Mesenchymal stem cell (in vitro differentiated cells and primary cell): ENCODE measurements at regions not wholly inside any gene's neighbourhood (a gene's known extent, or its start where the extent isn't known, plus 50 kb on each side); places are given as distances from the start of the nearest gene placed in this dataset.
"Not testable (repeated sequence)": the region's sequence is repeated elsewhere in the genome, so short reads cannot be mapped to it uniquely, and the experiment has no call there.

ENCODE experiments used
- DNase-seq: peaks from one replicate; pipeline ENCODE4 v3.0.0-alpha.2; 2013
- H2AFZ ChIP-seq: one replicate; pipeline ENCODE4 v1.6.1; 2013; ENCODE audit warnings: low read depth, mild to moderate bottlenecking, control low read depth, inconsistent platforms, low read length, moderate library complexity
- H2AK5ac ChIP-seq: 2 replicates; pipeline ENCODE4 v1.6.1; 2013; ENCODE audit warnings: low read length, moderate library complexity, mild to moderate bottlenecking, inconsistent platforms; ENCODE audit not compliant: severe bottlenecking
- H2BK120ac ChIP-seq: one replicate; pipeline ENCODE4 v1.6.1; 2013; ENCODE audit warnings: low read depth, mild to moderate bottlenecking, inconsistent platforms, low read length, moderate library complexity
- H2BK12ac ChIP-seq, 2 experiments: one replicate each; pipeline ENCODE4 v1.6.1; 2013; ENCODE audit warnings: inconsistent platforms in 2 of 2, low read length in 2 of 2, mild to moderate bottlenecking in 2 of 2, moderate library complexity in 2 of 2, control low read depth in 1 of 2
- H2BK15ac ChIP-seq: one replicate; pipeline ENCODE4 v1.6.1; 2013; ENCODE audit warnings: mild to moderate bottlenecking, low read depth, inconsistent platforms; ENCODE audit not compliant: poor library complexity, severe bottlenecking
- H2BK5ac ChIP-seq: 2 replicates; pipeline ENCODE4 v1.6.1; 2013; ENCODE audit warnings: low read depth, mild to moderate bottlenecking, low read length, control low read depth, inconsistent platforms; ENCODE audit not compliant: poor library complexity, severe bottlenecking
- H3K14ac ChIP-seq, 2 experiments: one replicate each; pipeline ENCODE4 v1.6.1; 2013; ENCODE audit warnings: inconsistent platforms in 2 of 2, low read length in 2 of 2, control low read depth in 1 of 2, mild to moderate bottlenecking in 1 of 2, moderate library complexity in 1 of 2
- H3K18ac ChIP-seq, 2 experiments: one replicate each; pipeline ENCODE4 v1.6.1; 2013; ENCODE audit warnings: inconsistent platforms in 2 of 2, low read length in 2 of 2, control low read depth in 1 of 2, low read depth in 1 of 2, mild to moderate bottlenecking in 1 of 2
- H3K23ac ChIP-seq, 2 experiments: one replicate each; pipeline ENCODE4 v1.6.1; 2013; ENCODE audit warnings: inconsistent platforms in 2 of 2, low read length in 2 of 2, mild to moderate bottlenecking in 2 of 2, moderate library complexity in 2 of 2, control low read depth in 1 of 2
- H3K27ac ChIP-seq: 2 replicates; pipeline ENCODE4 v1.5.1; 2013; ENCODE audit warnings: mild to moderate bottlenecking, moderate library complexity, low read length, control low read depth, inconsistent platforms; ENCODE audit not compliant: poor library complexity, severe bottlenecking
- H3K27me3 ChIP-seq, 2 experiments: 2 replicates each; pipeline versions ENCODE4 v1.6.1 to v1.7.0; 2013; ENCODE audit warnings: low read length in 2 of 2, mild to moderate bottlenecking in 2 of 2, moderate library complexity in 2 of 2, control low read depth in 1 of 2, inconsistent platforms in 1 of 2; ENCODE audit not compliant: control insufficient read depth in 1 of 2, insufficient read depth in 1 of 2
- H3K36me3 ChIP-seq, 2 experiments: 2 replicates each; pipeline versions ENCODE4 v1.6.1 to v1.7.0; 2013; ENCODE audit warnings: low read length in 2 of 2, control low read depth in 1 of 2, inconsistent platforms in 1 of 2, low read depth in 1 of 2, mild to moderate bottlenecking in 1 of 2; ENCODE audit not compliant: insufficient read depth in 2 of 2, control insufficient read depth in 1 of 2
- H3K4ac ChIP-seq, 2 experiments: one replicate each; pipeline ENCODE4 v1.6.1; 2013; ENCODE audit warnings: inconsistent platforms in 2 of 2, low read length in 2 of 2, mild to moderate bottlenecking in 2 of 2, moderate library complexity in 2 of 2, control low read depth in 1 of 2, low read depth in 1 of 2
- H3K4me1 ChIP-seq: 2 replicates; pipeline ENCODE4 v1.6.1; 2013; ENCODE audit warnings: low read depth, low read length, control low read depth; ENCODE audit not compliant: control insufficient read depth, insufficient read depth
- H3K4me2 ChIP-seq: 2 replicates; pipeline ENCODE4 v1.6.1; 2013; ENCODE audit warnings: low read length, mild to moderate bottlenecking, inconsistent platforms; ENCODE audit not compliant: poor library complexity, severe bottlenecking
- H3K4me3 ChIP-seq, 2 experiments: 2 replicates each; pipeline versions ENCODE4 v1.5.1 to v1.7.0; 2013; ENCODE audit warnings: low read length in 2 of 2, mild to moderate bottlenecking in 2 of 2, control low read depth in 1 of 2, low read depth in 1 of 2; ENCODE audit not compliant: insufficient read depth in 1 of 2
- H3K79me1 ChIP-seq: replicated peaks from 2 replicates; pipeline ENCODE4 v1.6.1; 2013; ENCODE audit warnings: mild to moderate bottlenecking, control low read depth, low read length, inconsistent platforms; ENCODE audit not compliant: poor library complexity, severe bottlenecking
- H3K9ac ChIP-seq: 2 replicates; pipeline ENCODE4 v1.7.0; 2013; ENCODE audit warnings: mild to moderate bottlenecking, low read length, moderate library complexity
- H3K9me3 ChIP-seq: 2 replicates; pipeline ENCODE4 v1.7.0; 2013; ENCODE audit warnings: mild to moderate bottlenecking, low read length; ENCODE audit not compliant: control insufficient read depth
- H4K8ac ChIP-seq: one replicate; pipeline ENCODE4 v1.6.1; 2013; ENCODE audit warnings: inconsistent platforms, mild to moderate bottlenecking, low read length, moderate library complexity
- H4K91ac ChIP-seq: one replicate; pipeline ENCODE4 v1.6.1; 2013; ENCODE audit warnings: mild to moderate bottlenecking, low read length, inconsistent platforms
- WGBS: methylation state at CpG from one replicate; pipeline ENCODE4 v1.1.7; 2013; ENCODE audit warnings: mixed read lengths; 5-methylcytosine and 5-hydroxymethylcytosine counted together

DNA sequence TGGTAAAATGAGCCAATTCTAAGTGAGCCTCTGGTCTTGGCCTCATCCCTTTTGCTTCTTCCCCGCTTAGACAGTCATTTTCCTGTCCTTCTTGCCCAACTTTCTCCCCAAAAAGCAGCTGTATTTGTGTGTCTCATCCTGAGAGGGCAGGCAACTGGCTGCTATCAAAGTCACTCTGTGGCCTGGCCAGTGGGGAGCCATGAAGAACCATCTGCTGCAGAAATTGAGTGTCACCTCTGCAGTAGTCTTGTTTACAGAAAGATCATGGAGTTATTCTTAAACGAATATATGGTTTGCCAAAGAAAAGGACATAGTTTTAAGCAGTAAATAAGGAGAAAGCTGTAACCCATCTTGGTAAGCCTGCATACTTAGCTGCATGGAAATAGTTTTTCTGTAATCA lies 233.6 kb upstream of the ELAVL2 start:
- H2BK5ac ChIP-seq = no peak overlapping the region
- no peaks in the 10 kb centered on the region for H3K4me1 ChIP-seq
- no peak overlapping the region for H3K18ac ChIP-seq
- H3K14ac ChIP-seq = no peak overlapping the region
- H4K91ac ChIP-seq = no peak overlapping the region
- no peak overlapping the region for H2BK12ac ChIP-seq
- H3K27ac ChIP-seq = no peak overlapping the region
- no peak overlapping the region for H2BK120ac ChIP-seq
- no peak overlapping the region for H3K4me2 ChIP-seq
- DNase-seq = no peak
- H4K8ac ChIP-seq = no peak overlapping the region
- H3K79me1 ChIP-seq = no peaks in the 10 kb centered on the region
- WGBS = 79% methylated on average over 2 of the region's 2 CpGs
- H3K36me3 ChIP-seq = no peaks in the 10 kb centered on the region
- H3K9ac ChIP-seq = no peak overlapping the region
- H2AFZ ChIP-seq = no peak overlapping the region
- H3K4ac ChIP-seq = no peak overlapping the region
- peaks cover 17% of the 10 kb centered on the region for H3K9me3 ChIP-seq
- no peak overlapping the region for H2BK15ac ChIP-seq
- no peaks in the 10 kb centered on the region for H3K27me3 ChIP-seq
- no peak overlapping the region for H2AK5ac ChIP-seq
- no peak overlapping the region for H3K23ac ChIP-seq
- no peak overlapping the region for H3K4me3 ChIP-seq

DNA sequence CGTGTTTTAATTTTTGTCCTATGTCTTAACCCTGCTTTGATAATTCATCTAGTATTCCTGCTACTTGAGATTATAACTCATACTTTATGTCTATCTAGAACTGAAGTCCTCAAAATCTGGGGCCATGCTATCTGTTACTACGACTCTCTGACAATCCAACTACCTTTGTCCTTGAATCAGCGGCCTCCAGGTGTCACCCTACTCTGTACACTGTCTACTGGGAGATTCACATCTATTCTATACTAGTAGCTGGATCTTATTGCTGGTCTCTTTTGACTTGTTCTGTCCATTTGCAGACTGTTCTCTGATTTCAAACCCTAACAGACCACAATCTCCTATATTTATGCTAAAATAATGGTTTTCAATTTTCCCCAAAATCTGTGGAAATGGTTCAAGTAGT lies 225.5 kb upstream of the ELAVL2 start:
- Histone ChIP-seq H3K27me3 (no peaks in the 10 kb centered on the region), H3K14ac (no peak overlapping the region), H2BK120ac (no peak overlapping the region), H3K27ac (no peak overlapping the region), H2BK5ac (no peak overlapping the region), H2BK12ac (no peak overlapping the region), H2AK5ac (no peak overlapping the region), H3K36me3 (no peaks in the 10 kb centered on the region), H3K4ac (no peak overlapping the region), H3K4me2 (no peak overlapping the region), H3K79me1 (no peaks in the 10 kb centered on the region), H3K9ac (no peak overlapping the region), H3K9me3 (peaks cover 20% of the 10 kb centered on the region), H3K4me3 (no peak overlapping the region), H3K18ac (no peak overlapping the region), H3K4me1 (no peaks in the 10 kb centered on the region), H3K23ac (no peak overlapping the region), H2AFZ (no peak overlapping the region), H4K8ac (no peak overlapping the region), H2BK15ac (no peak overlapping the region), H4K91ac (no peak overlapping the region)
- no peak for DNase-seq
- WGBS = 80% methylated on average over 3 of the region's 3 CpGs

DNA sequence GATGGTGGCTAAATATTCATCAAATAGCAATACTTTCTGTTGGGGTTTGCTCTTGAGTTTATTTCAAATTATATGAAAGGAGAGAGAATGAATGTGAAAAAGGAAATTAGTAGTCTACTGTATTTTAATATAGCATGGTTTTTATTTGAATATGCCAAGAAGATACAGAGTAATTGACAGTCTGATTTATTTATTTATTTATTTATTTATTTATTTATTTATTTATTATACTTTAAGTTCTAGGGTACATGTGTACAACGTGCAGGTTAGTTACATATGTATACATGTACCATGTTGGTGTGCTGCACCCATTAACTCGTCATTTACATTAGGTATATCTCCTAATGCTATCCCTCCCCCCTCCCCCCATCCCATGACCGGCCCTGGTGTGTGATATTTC lies 224.2 kb upstream of the ELAVL2 start:
- not testable (repeated sequence) for H2BK15ac ChIP-seq, H2AFZ ChIP-seq, DNase-seq, H4K8ac ChIP-seq, H3K4me3 ChIP-seq, H3K36me3 ChIP-seq, H3K79me1 ChIP-seq, H3K18ac ChIP-seq, H2AK5ac ChIP-seq, H3K23ac ChIP-seq, H3K27ac ChIP-seq, H3K4ac ChIP-seq, H3K27me3 ChIP-seq, H2BK120ac ChIP-seq, H3K9ac ChIP-seq, H3K14ac ChIP-seq, H2BK5ac ChIP-seq, H4K91ac ChIP-seq, H3K4me2 ChIP-seq, H2BK12ac ChIP-seq, H3K4me1 ChIP-seq
- WGBS = 70% methylated on average over 2 of the region's 3 CpGs
- H3K9me3 ChIP-seq = peaks cover 18% of the 10 kb centered on the region

DNA sequence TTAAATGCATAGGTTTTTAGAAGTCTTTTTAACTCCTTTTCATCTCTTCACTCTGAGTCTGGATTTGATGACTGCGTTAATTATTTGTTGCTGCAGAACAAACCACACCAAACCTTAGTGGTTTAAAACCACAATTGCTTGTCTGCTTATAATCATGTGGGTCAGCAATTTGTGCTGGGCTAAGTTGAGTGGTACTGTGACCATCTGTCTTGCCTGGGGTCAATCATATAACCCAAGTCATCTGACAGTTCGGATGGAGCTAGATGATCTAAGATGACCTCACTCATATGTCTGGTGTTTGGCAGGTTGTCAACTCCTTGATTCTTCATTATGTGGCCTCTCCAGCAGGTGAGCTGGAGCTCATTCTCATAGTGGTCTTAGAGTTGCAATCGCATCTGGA lies 219.1 kb upstream of the ELAVL2 start:
- H3K18ac ChIP-seq = no peak overlapping the region
- no peak overlapping the region for H4K8ac ChIP-seq
- no peak overlapping the region for H3K4me3 ChIP-seq
- H2BK15ac ChIP-seq = no peak overlapping the region
- no peaks in the 10 kb centered on the region for H3K79me1 ChIP-seq
- 48% methylated on average over 2 of the region's 3 CpGs for WGBS
- H3K4me1 ChIP-seq = no peaks in the 10 kb centered on the region
- H2BK12ac ChIP-seq = no peak overlapping the region
- no peak overlapping the region for H2BK5ac ChIP-seq
- no peak overlapping the region for H2AFZ ChIP-seq
- no peaks in the 10 kb centered on the region for H3K27me3 ChIP-seq
- no peak overlapping the region for H2BK120ac ChIP-seq
- no peak overlapping the region for H4K91ac ChIP-seq
- H3K4ac ChIP-seq = no peak overlapping the region
- no peak overlapping the region for H2AK5ac ChIP-seq
- H3K9me3 ChIP-seq = peaks cover 15% of the 10 kb centered on the region
- H3K4me2 ChIP-seq = no peak overlapping the region
- H3K36me3 ChIP-seq = no peaks in the 10 kb centered on the region
- no peak overlapping the region for H3K23ac ChIP-seq
- H3K27ac ChIP-seq = no peak overlapping the region
- DNase-seq = no peak
- H3K14ac ChIP-seq = no peak overlapping the region
- no peak overlapping the region for H3K9ac ChIP-seq
